Adrenal gland (tissue), 5 donors: ENCODE measurements at regions not wholly inside any gene's neighbourhood (a gene's known extent, or its start where the extent isn't known, plus 50 kb on each side); places are given as distances from the start of the nearest gene placed in this dataset.

Source experiments
- POLR2A ChIP-seq, 2 donors: fragments of 450-650 bp; IDR thresholded peaks; one replicate each; pipeline ENCODE4 v1.6.1; 2017; ENCODE audit warnings: antibody characterized with exemption in 2 of 2, mild to moderate bottlenecking in 2 of 2, moderate library complexity in 1 of 2
- TF ChIP-seq, protein P1 (sequence below), 6 experiments: fragments of 450-650 bp in 4 of 6; fragments of 200-600 bp in 2 of 6; sonication (generic) in 1 of 6; IDR thresholded peaks; 1 replicate in 5 of 6; 2 replicates in 1 of 6; pipeline versions ENCODE4 v1.5.1 to v1.8.0; 2016 to 2021; ENCODE audit warnings: antibody characterized with exemption in 6 of 6, mild to moderate bottlenecking in 2 of 6, moderate library complexity in 1 of 6
- donor health status: DM: no; HTN: no; CAD: no.

GRCh38 chr17:31748881-31749280 is 110.2 kb downstream of the COPRS start:
- TF ChIP-seq, protein P1, sequence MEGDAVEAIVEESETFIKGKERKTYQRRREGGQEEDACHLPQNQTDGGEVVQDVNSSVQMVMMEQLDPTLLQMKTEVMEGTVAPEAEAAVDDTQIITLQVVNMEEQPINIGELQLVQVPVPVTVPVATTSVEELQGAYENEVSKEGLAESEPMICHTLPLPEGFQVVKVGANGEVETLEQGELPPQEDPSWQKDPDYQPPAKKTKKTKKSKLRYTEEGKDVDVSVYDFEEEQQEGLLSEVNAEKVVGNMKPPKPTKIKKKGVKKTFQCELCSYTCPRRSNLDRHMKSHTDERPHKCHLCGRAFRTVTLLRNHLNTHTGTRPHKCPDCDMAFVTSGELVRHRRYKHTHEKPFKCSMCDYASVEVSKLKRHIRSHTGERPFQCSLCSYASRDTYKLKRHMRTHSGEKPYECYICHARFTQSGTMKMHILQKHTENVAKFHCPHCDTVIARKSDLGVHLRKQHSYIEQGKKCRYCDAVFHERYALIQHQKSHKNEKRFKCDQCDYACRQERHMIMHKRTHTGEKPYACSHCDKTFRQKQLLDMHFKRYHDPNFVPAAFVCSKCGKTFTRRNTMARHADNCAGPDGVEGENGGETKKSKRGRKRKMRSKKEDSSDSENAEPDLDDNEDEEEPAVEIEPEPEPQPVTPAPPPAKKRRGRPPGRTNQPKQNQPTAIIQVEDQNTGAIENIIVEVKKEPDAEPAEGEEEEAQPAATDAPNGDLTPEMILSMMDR (IDR thresholded peaks at IDR 0.05), result no peak
- no peak for TF ChIP-seq POLR2A (IDR thresholded peaks at IDR 0.05)
